A549 (cell line): ENCODE measurements at regions not wholly inside any gene's neighbourhood (a gene's known extent, or its start where the extent isn't known, plus 50 kb on each side); places are given as distances from the start of the nearest gene placed in this dataset.

Experiments used
- ATAC-seq, 2 experiments: fragments of 200-7000 bp in 1 of 2; fragments of >200 bp in 1 of 2; cut with Nextera tagmentation in 1 of 2; cut with Tn5 transposase in 1 of 2; 3 replicates each; pipeline versions ENCODE4 v1.8.0 to v1.9.1; 2018 to 2020; ENCODE audit warnings: mild to moderate bottlenecking in 1 of 2, moderate library complexity in 1 of 2
- CTCF ChIA-PET: fragments of 300-600 bp; sonication (Branson Sonifier 250); formaldehyde crosslinking; extraction: SDS; loops from one replicate; lab custom pipeline; 2021; ENCODE audit warnings: antibody characterized with exemption, inconsistent platforms; lab: Yijun Ruan, JAX
- POLR2A ChIA-PET: fragments of 350-600 bp; formaldehyde crosslinking; extraction: SDS; loops from one replicate; lab custom pipeline; 2021; ENCODE audit warnings: antibody characterized with exemption, inconsistent platforms; lab: Yijun Ruan, JAX
- DNase-seq, 2 experiments: peaks; one replicate each; pipeline versions ENCODE4 v3.0.0 to v3.0.0-alpha.2; 2011 to 2016; ENCODE audit warnings: low read depth in 1 of 2, low spot score in 1 of 2
- FAIRE-seq: peaks from 2 replicates; lab custom pipeline; 2011; peaks lifted over from hg19 to GRCh38; lab: Jason Lieb, UNC
- H3K27ac ChIP-seq, 2 experiments: fragments of >200 bp; sonication (Bioruptor Twin); formaldehyde crosslinking; 3 replicates each; pipeline ENCODE4 v1.5.1; 2016 to 2017
- H3K4me1 ChIP-seq: fragments of >200 bp; sonication (Bioruptor Twin); formaldehyde crosslinking; 3 replicates; pipeline ENCODE4 v1.6.1; 2016
- H3K4me2 ChIP-seq: fragments of >200 bp; sonication (Bioruptor Twin); formaldehyde crosslinking; 3 replicates; pipeline ENCODE4 v1.6.1; 2016
- H3K4me3 ChIP-seq: fragments of >200 bp; sonication (Bioruptor Twin); formaldehyde crosslinking; 3 replicates; pipeline ENCODE4 v1.5.1; 2016
- H3K9me3 ChIP-seq: fragments of >200 bp; sonication (Bioruptor Twin); formaldehyde crosslinking; 3 replicates; pipeline ENCODE4 v1.6.1; 2016
- CBX8 ChIP-seq: fragments of 200-600 bp; sonication (generic); IDR thresholded peaks from 2 replicates; pipeline ENCODE4 v1.6.1; 2016
- CEBPB ChIP-seq, 2 experiments: fragments of >200 bp in 1 of 2; sonication (Bioruptor Twin) in 1 of 2; formaldehyde crosslinking in 1 of 2; IDR thresholded peaks; 2 replicates each; pipeline ENCODE4 v1.6.1; 2012 to 2016
- CHD2 ChIP-seq: fragments of 150-350 bp; IDR thresholded peaks from 2 replicates; pipeline ENCODE4 v1.6.1; 2014; ENCODE audit warnings: low read length; ENCODE audit not compliant: partially characterized antibody
- CHD4 ChIP-seq: fragments of 200-600 bp; sonication (generic); IDR thresholded peaks from 2 replicates; pipeline ENCODE4 v1.6.1; 2016; ENCODE audit warnings: antibody characterized with exemption, mild to moderate bottlenecking, borderline replicate concordance
- CTCF ChIP-seq: fragments of >200 bp; sonication (Bioruptor Twin); formaldehyde crosslinking; IDR thresholded peaks from 3 replicates; pipeline ENCODE4 v1.5.1; 2016
- EHF ChIP-seq: fragments of 250-450 bp; sonication (Bioruptor Pico); IDR thresholded peaks from 2 replicates; pipeline ENCODE4 v1.5.0; 2020; ENCODE audit warnings: mild to moderate bottlenecking
- ELK1 ChIP-seq: fragments of 150-350 bp; IDR thresholded peaks from 2 replicates; pipeline ENCODE4 v1.6.1; 2014; ENCODE audit warnings: low read depth, mild to moderate bottlenecking, low read length
- EP300 ChIP-seq, 2 experiments: fragments of >200 bp; sonication (Bioruptor Twin); formaldehyde crosslinking; IDR thresholded peaks; 2 replicates in 1 of 2; 3 replicates in 1 of 2; pipeline ENCODE4 v1.6.1; 2016 to 2017
- FOSL2 ChIP-seq, 2 experiments: fragments of 450-650 bp in 1 of 2; fragments of >200 bp in 1 of 2; sonication (Bioruptor Twin) in 1 of 2; formaldehyde crosslinking; IDR thresholded peaks; 2 replicates each; pipeline versions ENCODE4 v1.5.0 to v1.6.1; 2016 to 2020; ENCODE audit warnings: mild to moderate bottlenecking in 1 of 2, moderate library complexity in 1 of 2
- HES2 ChIP-seq: fragments of >200 bp; sonication (Bioruptor Twin); formaldehyde crosslinking; IDR thresholded peaks from 2 replicates; pipeline ENCODE4 v1.6.1; 2016
- KDM5A ChIP-seq: fragments of 200-600 bp; sonication (generic); IDR thresholded peaks from 2 replicates; pipeline ENCODE4 v1.6.1; 2016; ENCODE audit warnings: antibody characterized with exemption, mild to moderate bottlenecking
- MYC ChIP-seq: IDR thresholded peaks from 2 replicates; pipeline ENCODE4 v1.6.1; 2012; ENCODE audit warnings: mild to moderate bottlenecking, inconsistent platforms, low read length, improper control_type of control experiment, borderline replicate concordance
- NPAS2 ChIP-seq: fragments of 250-450 bp; sonication (Bioruptor Pico); IDR thresholded peaks from 2 replicates; pipeline ENCODE4 v1.8.0; 2022; ENCODE audit warnings: mild to moderate bottlenecking, moderate library complexity, borderline replicate concordance
- NR3C1 ChIP-seq: fragments of >200 bp; sonication (Bioruptor Twin); formaldehyde crosslinking; IDR thresholded peaks from 3 replicates; pipeline ENCODE4 v1.6.1; 2017
- POLR2A ChIP-seq: IDR thresholded peaks from 2 replicates; pipeline ENCODE4 v1.6.1; 2012; ENCODE audit warnings: mild to moderate bottlenecking, low read length
- REST ChIP-seq: fragments of 200-600 bp; sonication (generic); IDR thresholded peaks from 2 replicates; pipeline ENCODE4 v1.6.1; 2016; ENCODE audit warnings: antibody characterized with exemption, mild to moderate bottlenecking, moderate library complexity
- RFX5 ChIP-seq: fragments of 450-650 bp; IDR thresholded peaks from 2 replicates; pipeline ENCODE4 v1.7.1; 2014; ENCODE audit warnings: antibody characterized with exemption, mild to moderate bottlenecking, moderate library complexity
- RNF2 ChIP-seq: fragments of 200-600 bp; sonication (generic); IDR thresholded peaks from 2 replicates; pipeline ENCODE4 v1.6.1; 2016; ENCODE audit warnings: low read depth, mild to moderate bottlenecking, antibody characterized with exemption, moderate library complexity, borderline replicate concordance
- TFCP2L1 ChIP-seq: fragments of 250-450 bp; sonication (Bioruptor Pico); IDR thresholded peaks from 2 replicates; pipeline ENCODE4 v1.5.0; 2021; ENCODE audit warnings: mild to moderate bottlenecking
- TP53 ChIP-seq: fragments of 250-450 bp; sonication (Bioruptor Pico); IDR thresholded peaks from 2 replicates; pipeline ENCODE4 v1.5.0; 2021; ENCODE audit warnings: mild to moderate bottlenecking, moderate library complexity
- WGBS: methylation state at CpG from one replicate; pipeline ENCODE4 v1.1.6; 2017; ENCODE audit errors: missing lambda C conversion rate; 5-methylcytosine and 5-hydroxymethylcytosine counted together

- Histone ChIP-seq H3K4me2 (no peak overlapping the region), H3K9me3 (no peaks in the 10 kb centered on the region), H3K4me1 (peaks cover 12% of the 10 kb centered on the region), H3K27ac (no peak overlapping the region), H3K4me3 (no peak overlapping the region)
- DNase-seq (no peak), FAIRE-seq (no peak), ATAC-seq (0 out of 6 replicates have a peak, but pooled peaks of 1 of the 2 experiments have one; percentile 23)
- ChIA-PET CTCF (no interaction called here), POLR2A (no interaction called here)
- no peak for TF ChIP-seq TFCP2L1 (CRISPR knock-in tag)
- no peak for TF ChIP-seq CTCF
- no peak for TF ChIP-seq EHF
- no peak for TF ChIP-seq ELK1
- TF ChIP-seq KDM5A = no peak
- no peak for TF ChIP-seq CHD2
- TF ChIP-seq POLR2A = no peak
- no peak for TF ChIP-seq RNF2
- TF ChIP-seq REST = no peak
- no peak for TF ChIP-seq NPAS2 (CRISPR knock-in tag)
- no peak for TF ChIP-seq RFX5
- TF ChIP-seq FOSL2 (IDR thresholded peaks at IDR 0.05) = no peak
- no peak for TF ChIP-seq FOSL2 (CRISPR knock-in tag; IDR thresholded peaks at IDR 0.05)
- TF ChIP-seq NR3C1 = no peak
- no peak for TF ChIP-seq CHD4
- TF ChIP-seq HES2 = no peak
- no peak for TF ChIP-seq TP53 (CRISPR knock-in tag)
- TF ChIP-seq MYC = no peak
- no peak for TF ChIP-seq EP300 (IDR thresholded peaks at IDR 0.05)
- TF ChIP-seq CBX8 = no peak
- 91% methylated on average over 1 of the region's 1 CpG for WGBS
Measured at GRCh38 chr2:9076210-9076609, 72.7 kb upstream of the MBOAT2 start.

- ChIA-PET CTCF (no interaction called here), POLR2A (no interaction called here)
- Histone ChIP-seq H3K4me2 (no peak overlapping the region), H3K9me3 (no peaks in the 10 kb centered on the region), H3K4me3 (no peak overlapping the region), H3K27ac (no peak overlapping the region), H3K4me1 (peaks cover 21% of the 10 kb centered on the region)
- WGBS = 79% methylated on average over 6 of the region's 6 CpGs
- no peak for FAIRE-seq
- ATAC-seq = no peak
- no peak for DNase-seq
- TF ChIP-seq CEBPB (IDR thresholded peaks at IDR 0.05) (no peak), RNF2 (no peak)
Measured at GRCh38 chr2:9074930-9075329, 71.4 kb upstream of the MBOAT2 start.
